ENCODE measurements at regions not wholly inside any gene's neighbourhood (a gene's known extent, or its start where the extent isn't known, plus 50 kb on each side); places are given as distances from the start of the nearest gene placed in this dataset.
"Not testable (repeated sequence)": the region's sequence is repeated elsewhere in the genome, so short reads cannot be mapped to it uniquely, and the experiment has no call there.

DNA sequence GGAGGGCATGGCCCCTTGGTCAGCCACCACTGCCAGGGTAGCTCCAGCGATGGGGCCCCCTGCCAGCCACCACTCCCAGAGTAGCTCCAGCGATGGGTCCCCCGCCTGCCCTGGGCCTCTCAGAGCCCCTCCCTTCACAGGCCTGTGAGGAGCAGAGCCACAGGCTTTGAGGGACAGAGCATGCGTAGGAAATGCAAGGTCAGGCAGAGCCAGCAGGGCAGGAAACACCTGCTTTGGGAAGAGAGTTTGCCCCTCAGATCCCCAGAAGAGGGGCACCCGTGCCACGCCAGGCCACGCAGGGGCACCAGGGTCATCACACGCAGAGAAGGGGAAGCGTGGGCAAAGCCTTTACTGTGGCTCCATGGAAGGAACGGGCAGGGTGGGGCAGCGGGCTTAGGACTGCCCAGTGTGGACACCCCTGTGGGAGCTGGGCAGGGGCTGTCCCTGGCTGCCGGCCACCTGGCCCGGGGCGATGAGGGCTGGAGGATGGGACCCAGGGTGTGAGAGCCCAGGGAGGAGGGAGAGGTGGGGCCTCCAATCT, 477.8 kb downstream of the BRD1 start:
- no peak overlapping the region for H3K27ac ChIP-seq
- no peak for DNase-seq (ENCODE audit: low read depth, low spot score)
- no peak overlapping the region for H3K4me3 ChIP-seq
- TF ChIP-seq POLR2AphosphoS5 (IDR thresholded peaks at IDR 0.05; ENCODE audit: borderline replicate concordance, low read depth, low read length), result no peak
- no peak for TF ChIP-seq FOXP2 (optimal IDR thresholded peaks at IDR 0.05; ENCODE audit: control extremely low read depth, extremely low read length, insufficient read depth)
- no peak for TF ChIP-seq EZH2 (IDR thresholded peaks at IDR 0.05)
- H3K9me3 ChIP-seq (ENCODE audit: low read depth, low read length), result no peaks in the 10 kb centered on the region
- H3K36me3 ChIP-seq (ENCODE audit: insufficient read depth, low read length), result no peaks in the 10 kb centered on the region
- no peak overlapping the region for H3K9ac ChIP-seq (ENCODE audit: insufficient read length)

DNA sequence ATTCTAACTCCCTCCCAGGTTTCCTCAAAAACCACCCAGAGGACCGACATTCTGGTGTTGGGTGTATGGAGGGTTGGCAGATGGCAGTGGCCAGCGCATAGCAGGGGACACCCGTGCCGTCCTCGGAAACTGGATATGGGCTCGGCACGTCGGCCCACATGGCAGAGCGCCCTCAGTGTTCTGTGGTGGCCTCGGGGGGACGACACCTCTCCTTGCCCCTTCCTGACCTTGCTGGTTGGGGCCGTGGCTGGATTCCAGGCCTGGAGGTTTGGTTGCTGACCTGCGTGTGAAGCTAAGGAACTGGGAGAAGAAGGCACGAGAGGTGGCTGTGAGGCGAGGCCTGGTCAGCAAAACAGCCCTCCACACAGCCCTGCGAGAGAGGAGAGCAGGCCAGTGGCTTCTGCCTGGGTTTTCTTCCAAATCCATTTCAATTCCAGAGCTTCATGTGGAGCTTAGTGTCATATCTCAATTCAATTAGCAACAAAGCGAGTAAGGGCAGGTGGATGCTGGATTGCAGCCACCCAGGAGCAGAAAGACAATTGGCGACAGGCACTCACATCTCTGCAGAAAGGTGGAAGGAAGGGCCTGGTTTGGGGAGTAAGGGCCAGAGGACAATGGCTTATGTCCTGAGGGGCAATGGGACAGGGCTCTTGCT, 478.4 kb downstream of the BRD1 start:
- DNase-seq (ENCODE audit: low read depth, low spot score), result no peak
- Histone ChIP-seq H3K9ac (ENCODE audit: insufficient read length) (no peak overlapping the region), H3K4me3 (no peak overlapping the region), H3K27ac (no peak overlapping the region), H3K36me3 (ENCODE audit: insufficient read depth, low read length) (no peaks in the 10 kb centered on the region), H3K9me3 (ENCODE audit: low read depth, low read length) (no peaks in the 10 kb centered on the region)
- TF ChIP-seq POLR2AphosphoS5 (IDR thresholded peaks at IDR 0.05; ENCODE audit: borderline replicate concordance, low read depth, low read length) (no peak), EZH2 (IDR thresholded peaks at IDR 0.05) (no peak), FOXP2 (optimal IDR thresholded peaks at IDR 0.05; ENCODE audit: control extremely low read depth, extremely low read length, insufficient read depth) (no peak)

DNA sequence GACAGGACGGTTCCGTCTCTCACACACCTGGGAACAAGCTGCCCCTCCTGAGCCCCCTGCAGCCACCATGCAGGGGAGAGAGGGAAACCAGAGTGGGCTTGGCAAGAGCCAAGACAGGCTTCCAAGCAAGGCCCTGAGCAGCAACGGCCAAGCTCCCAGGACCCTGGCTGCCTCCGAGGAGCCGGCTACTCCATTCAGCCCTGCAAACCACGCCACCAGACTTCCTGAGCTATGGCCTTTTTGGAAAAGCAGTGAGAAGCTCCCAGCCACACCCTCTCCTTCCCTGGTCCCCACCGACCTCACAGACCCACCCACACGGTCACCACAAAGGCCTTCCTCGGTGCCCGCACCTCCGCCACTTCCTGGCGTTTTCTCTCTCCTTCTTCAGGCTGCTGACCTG, 479.0 kb downstream of the BRD1 start:
- no peaks in the 10 kb centered on the region for H3K9me3 ChIP-seq (ENCODE audit: low read depth, low read length)

DNA sequence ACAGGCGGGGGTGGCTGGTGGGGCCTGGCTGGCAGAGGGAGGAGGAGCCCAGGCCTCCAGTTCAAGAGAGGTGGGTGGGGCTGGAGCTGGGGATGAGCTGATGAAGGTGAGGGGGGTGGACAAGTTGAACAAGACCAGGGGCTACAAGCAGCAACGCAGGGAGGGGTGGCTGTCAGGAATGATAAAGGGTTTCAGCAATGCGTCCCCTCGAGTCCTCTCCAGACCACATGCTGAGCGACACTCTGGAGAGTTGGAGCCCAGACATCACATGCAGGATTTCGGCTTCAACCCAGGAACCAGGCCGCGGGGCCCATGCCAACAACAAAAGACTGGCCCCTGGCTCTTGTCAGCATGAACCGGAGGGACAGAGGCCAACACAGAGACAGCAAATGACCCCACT, 480.3 kb downstream of the BRD1 start:
- Histone ChIP-seq H3K9ac (ENCODE audit: insufficient read length) (no peak overlapping the region), H3K27ac (no peak overlapping the region), H3K4me3 (no peak overlapping the region), H3K36me3 (ENCODE audit: insufficient read depth, low read length) (no peaks in the 10 kb centered on the region), H3K9me3 (ENCODE audit: low read depth, low read length) (no peaks in the 10 kb centered on the region)
- TF ChIP-seq POLR2AphosphoS5 (IDR thresholded peaks at IDR 0.05; ENCODE audit: borderline replicate concordance, low read depth, low read length), result no peak
- TF ChIP-seq FOXP2 (optimal IDR thresholded peaks at IDR 0.05; ENCODE audit: control extremely low read depth, extremely low read length, insufficient read depth), result no peak
- no peak for TF ChIP-seq EZH2 (IDR thresholded peaks at IDR 0.05)
- DNase-seq (ENCODE audit: low read depth, low spot score), result no peak

More for the DNA sequence above, 479.0 kb downstream of the BRD1 start:
- Histone ChIP-seq H3K4me3 (no peak overlapping the region), H3K9ac (ENCODE audit: insufficient read length) (no peak overlapping the region), H3K27ac (no peak overlapping the region), H3K36me3 (ENCODE audit: insufficient read depth, low read length) (no peaks in the 10 kb centered on the region)
- no peak for DNase-seq (ENCODE audit: low read depth, low spot score)
- TF ChIP-seq POLR2AphosphoS5 (IDR thresholded peaks at IDR 0.05; ENCODE audit: borderline replicate concordance, low read depth, low read length) (no peak), EZH2 (IDR thresholded peaks at IDR 0.05) (no peak)

DNA sequence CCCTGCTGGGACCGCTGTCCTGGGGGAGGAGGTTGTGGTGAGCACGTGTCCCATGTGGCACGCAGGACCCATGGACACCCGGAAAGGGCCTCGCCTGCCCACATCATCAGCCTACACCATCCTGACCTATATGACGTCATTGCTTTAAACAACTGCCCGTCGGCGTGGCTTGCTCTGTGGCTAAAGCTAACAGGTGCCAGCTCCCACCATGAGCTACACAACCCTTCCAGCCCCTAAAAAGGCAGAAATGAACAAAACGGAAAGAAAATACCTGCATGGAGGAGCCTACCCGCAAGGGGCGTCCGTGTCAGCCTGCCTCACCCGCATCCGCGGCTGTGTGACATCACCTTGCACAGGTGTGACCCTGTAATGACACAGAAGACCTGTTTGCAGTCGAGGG, 481.8 kb downstream of the BRD1 start:
- H3K27ac ChIP-seq, result no peak overlapping the region
- H3K36me3 ChIP-seq (ENCODE audit: insufficient read depth, low read length), result no peaks in the 10 kb centered on the region
- no peaks in the 10 kb centered on the region for H3K9me3 ChIP-seq (ENCODE audit: low read depth, low read length)
- DNase-seq (ENCODE audit: low read depth, low spot score), result no peak
- no peak for TF ChIP-seq POLR2AphosphoS5 (IDR thresholded peaks at IDR 0.05; ENCODE audit: borderline replicate concordance, low read depth, low read length)
- TF ChIP-seq FOXP2 (optimal IDR thresholded peaks at IDR 0.05; ENCODE audit: control extremely low read depth, extremely low read length, insufficient read depth), result no peak
- TF ChIP-seq EZH2 (IDR thresholded peaks at IDR 0.05), result no peak
- no peak overlapping the region for H3K9ac ChIP-seq (ENCODE audit: insufficient read length)
- H3K4me3 ChIP-seq, result no peak overlapping the region

DNA sequence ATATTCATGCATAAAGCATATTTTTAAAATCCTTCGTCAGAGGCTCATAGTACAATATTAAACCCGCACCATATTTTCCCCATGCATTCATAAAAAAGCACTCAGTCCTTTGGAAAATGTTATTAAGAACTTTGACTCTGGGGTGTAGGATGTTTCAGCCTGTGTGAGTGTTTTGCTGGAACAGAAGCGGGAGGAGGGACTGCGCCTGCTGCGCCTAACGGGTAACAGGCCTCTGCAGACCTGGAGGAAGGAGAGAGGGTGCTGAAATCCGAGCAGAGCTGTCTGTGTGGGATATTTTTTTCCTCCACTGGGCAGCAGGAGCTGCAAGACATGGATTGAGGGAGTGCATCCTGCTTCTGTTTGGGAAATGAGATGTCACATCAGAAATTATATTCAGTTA, 483.0 kb downstream of the BRD1 start:
- no peaks in the 10 kb centered on the region for H3K36me3 ChIP-seq (ENCODE audit: insufficient read depth, low read length)
- H3K9ac ChIP-seq (ENCODE audit: insufficient read length), result no peak overlapping the region
- no peaks in the 10 kb centered on the region for H3K9me3 ChIP-seq (ENCODE audit: low read depth, low read length)
- no peak overlapping the region for H3K4me3 ChIP-seq
- no peak overlapping the region for H3K27ac ChIP-seq
- no peak for TF ChIP-seq POLR2AphosphoS5 (IDR thresholded peaks at IDR 0.05; ENCODE audit: borderline replicate concordance, low read depth, low read length)
- no peak for TF ChIP-seq EZH2 (IDR thresholded peaks at IDR 0.05)
- no peak for TF ChIP-seq FOXP2 (optimal IDR thresholded peaks at IDR 0.05; ENCODE audit: control extremely low read depth, extremely low read length, insufficient read depth)
- DNase-seq (ENCODE audit: low read depth, low spot score), result no peak

DNA sequence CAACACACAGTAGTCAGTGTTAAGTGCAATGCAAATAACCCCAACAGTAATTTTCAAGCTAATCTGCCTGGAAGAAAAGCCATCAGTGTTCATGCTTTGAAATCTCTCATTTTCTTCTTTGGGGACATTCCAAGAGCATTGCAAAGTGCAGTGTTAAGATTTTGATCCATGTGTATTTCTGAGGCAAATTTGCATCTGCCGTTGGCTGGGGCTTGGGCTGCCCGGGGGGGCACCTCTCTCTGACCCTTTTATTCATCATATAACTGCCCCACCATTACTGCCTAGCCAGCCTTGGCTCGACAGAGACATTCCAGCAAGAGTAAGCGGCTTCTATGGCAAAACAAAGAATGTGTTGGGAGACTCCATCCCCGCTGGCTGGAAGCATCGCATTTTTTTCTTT, 483.5 kb downstream of the BRD1 start:
- Histone ChIP-seq H3K4me3 (no peak overlapping the region), H3K27ac (no peak overlapping the region), H3K36me3 (ENCODE audit: insufficient read depth, low read length) (no peaks in the 10 kb centered on the region), H3K9ac (ENCODE audit: insufficient read length) (no peak overlapping the region), H3K9me3 (ENCODE audit: low read depth, low read length) (no peaks in the 10 kb centered on the region)
- TF ChIP-seq FOXP2 (optimal IDR thresholded peaks at IDR 0.05; ENCODE audit: control extremely low read depth, extremely low read length, insufficient read depth) (no peak), POLR2AphosphoS5 (IDR thresholded peaks at IDR 0.05; ENCODE audit: borderline replicate concordance, low read depth, low read length) (no peak), EZH2 (IDR thresholded peaks at IDR 0.05) (no peak)
- DNase-seq (ENCODE audit: low read depth, low spot score), result no peak

DNA sequence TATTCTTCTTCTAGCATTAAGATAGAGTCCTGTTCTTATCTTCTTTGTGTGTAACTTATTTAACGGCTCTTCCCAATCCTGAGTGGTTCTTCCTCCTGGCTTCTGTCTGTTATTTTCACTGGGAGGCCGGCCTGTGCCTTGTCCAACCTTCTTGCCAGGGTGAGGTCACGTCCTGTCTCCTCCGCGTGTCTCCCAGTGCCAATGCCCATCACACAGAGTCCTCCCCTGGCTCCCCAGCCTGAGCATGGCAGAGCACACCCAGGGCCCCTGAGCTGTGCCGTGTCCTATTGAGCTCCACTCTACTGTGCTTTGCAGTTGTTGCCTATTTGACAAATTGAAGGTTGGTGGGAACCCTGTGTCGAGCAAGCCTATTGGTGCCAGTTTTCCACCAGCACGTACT, 487.3 kb downstream of the BRD1 start:
- no peak overlapping the region for H3K9ac ChIP-seq (ENCODE audit: insufficient read length)
- no peaks in the 10 kb centered on the region for H3K9me3 ChIP-seq (ENCODE audit: low read depth, low read length)
- TF ChIP-seq EZH2 (IDR thresholded peaks at IDR 0.05) (no peak), POLR2AphosphoS5 (IDR thresholded peaks at IDR 0.05; ENCODE audit: borderline replicate concordance, low read depth, low read length) (no peak), FOXP2 (optimal IDR thresholded peaks at IDR 0.05; ENCODE audit: control extremely low read depth, extremely low read length, insufficient read depth) (no peak)
- DNase-seq (ENCODE audit: low read depth, low spot score), result no peak
- H3K36me3 ChIP-seq (ENCODE audit: insufficient read depth, low read length), result no peaks in the 10 kb centered on the region
- no peak overlapping the region for H3K27ac ChIP-seq
- no peak overlapping the region for H3K4me3 ChIP-seq

DNA sequence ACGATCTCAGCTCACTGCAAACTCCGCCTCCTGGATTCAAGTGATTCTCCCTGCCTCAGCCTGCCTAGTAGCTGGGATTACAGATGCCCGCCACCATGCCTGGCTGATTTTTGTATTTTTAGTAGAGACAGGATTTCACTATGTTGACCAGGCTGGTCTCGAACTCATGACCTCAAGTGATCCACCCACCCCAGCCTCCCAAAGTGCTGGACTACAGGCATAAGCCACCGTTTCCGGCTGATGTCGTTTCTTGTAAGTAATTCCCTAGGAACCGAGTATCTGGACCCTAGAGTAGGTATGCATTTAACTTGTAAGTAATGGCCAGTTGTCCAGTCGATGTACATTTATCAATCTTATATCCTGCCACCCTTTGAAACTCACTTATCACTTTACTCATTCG, 491.2 kb downstream of the BRD1 start:
- DNase-seq (ENCODE audit: low read depth, low spot score); H3K36me3 ChIP-seq (ENCODE audit: insufficient read depth, low read length); H3K9me3 ChIP-seq (ENCODE audit: low read depth, low read length); H3K4me3 ChIP-seq; H3K9ac ChIP-seq (ENCODE audit: insufficient read length); H3K27ac ChIP-seq: not testable (repeated sequence)
